Left lobe of liver (tissue), 2 donors: ENCODE measurements at regions not wholly inside any gene's neighbourhood (a gene's known extent, or its start where the extent isn't known, plus 50 kb on each side); places are given as distances from the start of the nearest gene placed in this dataset.

Experiments used
- ATAC-seq: fragments of 200-7000 bp; cut with Tn5 transposase; one replicate; pipeline ENCODE4 v1.9.1; 2020; ENCODE audit warnings: mild to moderate bottlenecking, moderate library complexity
- DNase-seq: peaks from one replicate; pipeline ENCODE4 v3.0.0-alpha.2; 2020; ENCODE audit warnings: low spot score
- donor health status: DM: no; HTN: no; CAD: no; lungs with moderate emphysema.
- donor health status: DM: no; HTN: yes; CAD: no.

- ATAC-seq (peak; percentile 78), DNase-seq (no peak)
Observed at GRCh38 chr7:108686494-108686893, 116.8 kb downstream of the DNAJB9 start.

- ATAC-seq, result no peak
- no peak for DNase-seq
Observed at GRCh38 chr7:108697254-108697653, 127.6 kb downstream of the DNAJB9 start.

DNA sequence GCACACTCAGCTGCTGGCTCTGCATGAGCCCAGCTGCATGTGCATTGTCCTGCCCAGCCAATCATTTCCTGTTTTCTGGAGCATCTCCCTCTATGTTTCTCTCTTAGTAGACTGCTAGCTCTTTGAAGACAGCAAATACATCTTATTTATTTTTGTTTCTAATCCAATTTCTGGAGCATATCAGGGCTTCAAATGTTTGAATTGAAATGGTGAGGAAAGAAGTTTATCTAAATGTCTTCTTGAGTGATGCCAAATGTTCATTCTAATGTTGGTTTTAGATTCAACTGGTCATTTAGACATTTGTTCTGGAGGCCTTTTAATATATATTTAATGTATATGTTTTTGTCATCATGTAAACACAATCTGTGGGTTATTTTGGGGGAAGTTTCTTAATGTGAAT lies 141.9 kb downstream of the DNAJB9 start:
- no peak for DNase-seq

GRCh38 chr7:108716783-108717182 lies 147.1 kb downstream of the DNAJB9 start:
- ATAC-seq (no peak), DNase-seq (no peak)

More for the DNA sequence above, 141.9 kb downstream of the DNAJB9 start:
- no peak for ATAC-seq

DNA sequence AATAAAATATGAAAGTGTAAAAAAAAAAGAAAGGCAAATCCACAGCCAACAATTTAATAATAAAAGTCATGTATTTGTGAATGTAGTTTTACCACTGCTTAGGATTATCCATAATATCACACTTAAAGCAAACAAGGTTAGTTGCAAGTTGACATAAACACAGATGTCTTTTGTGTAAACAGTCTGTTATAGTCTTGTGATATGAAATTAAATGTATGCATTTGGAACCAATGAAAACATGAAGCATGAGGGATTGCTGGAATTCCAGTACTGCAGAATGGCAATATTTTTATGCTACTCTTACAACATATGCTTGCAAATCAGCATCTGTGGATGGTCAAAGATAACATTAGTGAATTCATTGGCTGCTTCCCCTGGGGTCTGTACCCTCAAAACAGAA lies 148.1 kb downstream of the DNAJB9 start:
- ATAC-seq (no peak), DNase-seq (no peak)

DNA sequence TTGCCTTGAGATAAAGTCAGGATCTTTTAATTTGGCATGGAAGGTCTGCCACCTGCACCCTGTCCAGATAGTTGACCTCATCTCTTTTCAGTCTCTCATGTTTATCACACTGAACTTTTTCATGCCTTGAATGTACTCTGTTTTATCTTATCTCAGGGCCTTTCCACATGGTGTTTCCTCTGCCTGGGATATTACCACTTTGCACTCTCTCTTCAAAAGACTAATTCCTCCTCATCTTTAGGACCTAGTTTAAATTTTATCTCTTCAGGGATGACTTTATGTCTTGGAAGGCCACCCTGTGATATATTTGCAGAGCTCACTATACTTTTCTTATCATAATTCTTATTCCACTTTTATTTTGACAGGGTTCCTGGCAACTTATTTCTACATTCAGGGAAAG lies 150.0 kb downstream of the DNAJB9 start:
- no peak for DNase-seq
- no peak for ATAC-seq

GRCh38 chr7:108722561-108722960 lies 152.9 kb downstream of the DNAJB9 start:
- ATAC-seq (no peak), DNase-seq (no peak)

DNA sequence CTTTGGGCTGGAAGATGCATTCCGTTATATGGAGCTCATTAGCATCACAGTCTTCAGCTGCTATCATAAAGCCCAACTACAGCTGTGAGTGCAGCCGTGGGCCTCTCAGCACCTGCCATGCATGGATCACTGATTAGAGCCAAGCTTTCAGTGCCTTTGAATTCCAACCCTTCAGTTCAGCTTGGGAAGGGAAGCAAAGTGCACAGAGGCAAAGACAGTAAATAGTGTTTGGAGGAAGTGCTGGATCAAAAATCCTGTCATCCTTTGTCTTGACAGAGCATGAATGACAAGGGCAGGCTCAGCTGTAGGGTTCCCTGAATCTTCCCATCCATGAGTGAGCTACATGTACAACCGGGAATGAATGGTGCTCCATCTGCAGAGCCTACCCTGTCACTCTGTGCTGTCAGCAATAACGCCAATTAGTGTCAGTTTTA lies 153.7 kb downstream of the DNAJB9 start:
- no peak for ATAC-seq
- DNase-seq, result no peak

DNA sequence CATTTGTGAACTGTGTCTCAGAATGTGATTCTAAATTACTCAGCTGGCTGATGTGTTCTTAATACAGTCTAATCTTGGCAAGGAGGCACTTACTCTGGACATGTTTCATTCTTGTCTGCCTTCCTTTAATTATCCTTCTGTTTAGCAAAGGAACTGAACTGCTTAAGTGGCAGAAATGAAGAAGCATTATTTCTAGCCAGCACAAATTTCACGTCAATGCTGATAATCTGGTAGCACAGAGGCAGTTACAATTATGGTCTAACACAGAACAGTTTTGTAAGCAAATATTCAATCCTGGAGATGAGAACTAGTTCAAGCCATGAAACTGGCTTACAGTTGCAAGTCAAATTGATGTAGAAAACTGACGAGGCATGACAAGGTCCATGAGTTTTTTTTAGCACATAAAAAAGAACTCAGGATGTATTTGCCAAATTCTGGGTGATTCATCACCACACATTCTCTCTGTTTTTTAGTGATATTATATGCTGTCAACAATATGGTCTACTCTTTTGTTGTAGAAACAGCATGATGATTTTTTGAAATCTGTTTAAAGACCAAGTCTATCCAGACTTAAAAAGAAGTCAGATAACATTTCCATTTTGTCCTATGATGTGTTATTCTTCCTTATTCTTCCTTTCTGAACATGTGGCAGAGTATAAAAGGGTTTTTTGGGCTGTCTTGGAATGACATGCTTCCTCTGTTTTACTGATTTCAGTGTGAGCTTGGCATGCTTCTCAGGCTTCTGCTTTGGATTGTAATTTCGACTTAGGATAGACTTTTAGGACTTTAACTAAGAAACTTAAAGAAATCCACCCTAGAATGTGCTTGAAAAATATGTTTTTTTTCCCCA lies 154.8 kb downstream of the DNAJB9 start:
- ATAC-seq, result no peak
- no peak for DNase-seq

GRCh38 chr7:108735814-108736213 lies 166.1 kb downstream of the DNAJB9 start:
- ATAC-seq (no peak), DNase-seq (no peak)

GRCh38 chr7:108736221-108736891 lies 166.7 kb downstream of the DNAJB9 start:
- ATAC-seq (no peak), DNase-seq (no peak)

GRCh38 chr7:108770981-108771745 lies 201.5 kb downstream of the DNAJB9 start:
- DNase-seq, result no peak
- ATAC-seq, result no peak

DNA sequence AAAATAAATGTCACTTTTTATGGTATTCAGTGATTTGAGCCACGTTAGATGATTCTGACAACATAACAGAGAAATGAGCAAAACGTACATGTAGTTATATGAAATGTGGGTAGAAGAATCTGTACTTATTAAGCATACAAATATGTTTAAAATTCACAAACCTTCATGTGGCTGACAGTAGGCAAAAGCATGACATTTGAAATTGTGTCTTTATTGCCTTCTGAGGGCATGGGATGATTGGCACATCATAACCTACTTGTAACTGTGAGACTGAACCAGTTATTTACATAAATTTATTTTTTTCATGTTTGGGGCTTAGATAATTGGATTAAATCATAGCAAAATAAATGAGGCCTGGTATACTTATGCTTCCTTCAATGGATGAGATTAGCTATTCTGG lies 202.2 kb downstream of the DNAJB9 start:
- ATAC-seq (no peak), DNase-seq (no peak)

- no peak for ATAC-seq
- DNase-seq, result no peak
Observed at GRCh38 chr7:108777966-108778365, 208.3 kb downstream of the DNAJB9 start.

- ATAC-seq (no peak), DNase-seq (no peak)
Observed at GRCh38 chr7:108789451-108789850, 219.8 kb downstream of the DNAJB9 start.

DNA sequence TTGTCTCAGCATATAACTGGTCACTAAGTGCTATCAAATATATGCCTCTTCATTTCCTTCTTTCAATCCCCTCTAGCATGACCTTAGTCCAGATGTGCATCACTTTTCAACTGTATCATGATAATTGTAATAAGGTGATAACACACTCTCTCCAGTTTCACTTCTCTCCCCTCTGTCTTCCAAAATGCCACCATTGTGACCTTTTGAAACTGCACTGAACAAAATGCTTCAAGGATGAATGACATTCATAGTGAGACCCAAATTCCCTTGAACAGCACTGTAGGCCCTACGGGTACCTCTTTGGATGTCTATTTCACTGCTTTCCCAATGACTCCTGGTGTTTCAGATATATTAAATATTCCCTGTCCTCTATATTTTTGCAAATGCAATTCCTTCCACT lies 224.8 kb downstream of the DNAJB9 start:
- ATAC-seq (no peak), DNase-seq (no peak)

DNA sequence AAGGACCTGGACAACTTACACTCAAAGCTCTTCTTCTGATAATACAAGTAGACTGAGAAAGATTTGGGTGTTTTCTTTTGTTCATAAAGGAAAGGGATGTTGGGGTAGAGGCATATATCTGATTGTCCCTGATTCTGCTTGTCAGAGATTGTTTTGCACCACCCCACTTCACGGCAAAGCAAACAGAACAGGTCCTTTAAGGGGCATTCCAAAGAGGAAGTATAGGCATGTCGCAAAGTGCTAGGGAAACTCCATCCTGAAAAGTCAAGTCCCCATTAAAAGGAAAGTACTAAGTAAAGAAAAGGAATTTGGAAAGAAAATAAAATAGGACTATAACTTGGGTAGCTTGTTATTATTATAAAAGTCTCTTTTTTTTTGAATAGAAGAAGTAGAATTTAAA lies 233.0 kb downstream of the DNAJB9 start:
- DNase-seq (no peak), ATAC-seq (no peak)

GRCh38 chr7:108805808-108806397 lies 236.2 kb downstream of the DNAJB9 start:
- DNase-seq (no peak), ATAC-seq (peak; percentile 76)

GRCh38 chr7:108808549-108809266 lies 239.0 kb downstream of the DNAJB9 start:
- ATAC-seq, result no peak
- no peak for DNase-seq

GRCh38 chr7:108809356-108809755 lies 239.7 kb downstream of the DNAJB9 start:
- DNase-seq (no peak), ATAC-seq (no peak)
